HG02981 (cell line): ENCODE measurements at regions not wholly inside any gene's neighbourhood (a gene's known extent, or its start where the extent isn't known, plus 50 kb on each side); places are given as distances from the start of the nearest gene placed in this dataset.

Experiments used
- ATAC-seq: cut with Tn5 transposase; IDR thresholded peaks from one replicate; pipeline ENCODE4 v1.9.1; 2021; ENCODE audit warnings: mild to moderate bottlenecking, moderate library complexity; ENCODE audit not compliant: unreplicated experiment

- ATAC-seq, result no peak
These were observed 139.5 kb downstream of the KIF18A start for GRCh38 chr11:27968461-27968860.

- no peak for ATAC-seq
These were observed 142.4 kb downstream of the KIF18A start for GRCh38 chr11:27965559-27965958.

- no peak for ATAC-seq
These were observed 144.6 kb downstream of the KIF18A start for GRCh38 chr11:27963370-27963769.

- no peak for ATAC-seq
These were observed 157.8 kb downstream of the KIF18A start for GRCh38 chr11:27949951-27950738.

- ATAC-seq, result no peak
These were observed 162.6 kb downstream of the KIF18A start for GRCh38 chr11:27945348-27945747.

- no peak for ATAC-seq
These were observed 169.9 kb downstream of the KIF18A start for GRCh38 chr11:27938011-27938410.

- no peak for ATAC-seq
These were observed 173.2 kb downstream of the KIF18A start for GRCh38 chr11:27934830-27935145.

- ATAC-seq, result no peak
These were observed 173.7 kb downstream of the KIF18A start for GRCh38 chr11:27933992-27934829.

- ATAC-seq, result no peak
These were observed 176.2 kb downstream of the KIF18A start for GRCh38 chr11:27931770-27932169.

- ATAC-seq, result no peak
These were observed 177.0 kb downstream of the KIF18A start for GRCh38 chr11:27930946-27931345.

- no peak for ATAC-seq
These were observed 179.1 kb downstream of the KIF18A start for GRCh38 chr11:27928809-27929208.

- ATAC-seq, result no peak
These were observed 180.9 kb downstream of the KIF18A start for GRCh38 chr11:27926981-27927481.

- ATAC-seq, result no peak
These were observed 181.5 kb downstream of the KIF18A start for GRCh38 chr11:27926486-27926885.

GRCh38 chr11:27921472-27921871, 186.5 kb downstream of the KIF18A start:
- ATAC-seq, result no peak

- peak; percentile 91 for ATAC-seq
These were observed 191.3 kb downstream of the KIF18A start for GRCh38 chr11:27916541-27917100.

GRCh38 chr11:27914080-27914479, 193.9 kb downstream of the KIF18A start:
- ATAC-seq, result no peak

GRCh38 chr11:27913650-27914049, 194.3 kb downstream of the KIF18A start:
- no peak for ATAC-seq

GRCh38 chr11:27912916-27913315, 195.0 kb downstream of the KIF18A start:
- ATAC-seq, result no peak

GRCh38 chr11:27910186-27910931, 197.6 kb downstream of the KIF18A start:
- no peak for ATAC-seq

- no peak for ATAC-seq
These were observed 198.6 kb downstream of the KIF18A start for GRCh38 chr11:27909386-27909785.

- no peak for ATAC-seq
These were observed 199.3 kb downstream of the KIF18A start for GRCh38 chr11:27908621-27909020.
